Smooth muscle cell (in vitro differentiated cells): ENCODE measurements at regions not wholly inside any gene's neighbourhood (a gene's known extent, or its start where the extent isn't known, plus 50 kb on each side); places are given as distances from the start of the nearest gene placed in this dataset.

Experiments used
- DNase-seq: peaks from one replicate; lab custom pipeline; 2025; ENCODE audit not compliant: unreplicated experiment; lab: John Stamatoyannopoulos, UW
- H2AFZ ChIP-seq: fragments of 200-600 bp; sonication (generic); 2 replicates; pipeline ENCODE4 v1.6.0; 2016; ENCODE audit warnings: antibody characterized with exemption, low read depth, mild to moderate bottlenecking
- H3F3A ChIP-seq: fragments of 200-600 bp; sonication (generic); 2 replicates; pipeline ENCODE4 v1.6.0; 2017; ENCODE audit warnings: antibody characterized with exemption, low read depth
- H3K27ac ChIP-seq: fragments of 200-600 bp; sonication (generic); 2 replicates; pipeline ENCODE4 v1.5.1; 2016; ENCODE audit warnings: low read depth, mild to moderate bottlenecking
- H3K27me3 ChIP-seq: fragments of 200-600 bp; sonication (generic); 2 replicates; pipeline ENCODE4 v1.6.1; 2016; ENCODE audit warnings: low read depth, mild to moderate bottlenecking
- H3K36me3 ChIP-seq: fragments of 200-600 bp; sonication (generic); 2 replicates; pipeline ENCODE4 v1.5.1; 2016; ENCODE audit warnings: low read depth
- H3K4me1 ChIP-seq: fragments of 200-600 bp; sonication (generic); 2 replicates; pipeline ENCODE4 v1.5.1; 2016; ENCODE audit warnings: low read depth
- H3K4me2 ChIP-seq: fragments of 200-600 bp; sonication (generic); 2 replicates; pipeline ENCODE4 v1.6.0; 2016; ENCODE audit warnings: mild to moderate bottlenecking
- H3K4me3 ChIP-seq: fragments of 200-600 bp; sonication (generic); 2 replicates; pipeline ENCODE4 v1.5.1; 2016; ENCODE audit warnings: mild to moderate bottlenecking
- H3K79me2 ChIP-seq: fragments of 200-600 bp; sonication (generic); 2 replicates; pipeline ENCODE4 v1.6.0; 2016; ENCODE audit warnings: low read depth, mild to moderate bottlenecking
- H3K9ac ChIP-seq: fragments of 200-600 bp; sonication (generic); 2 replicates; pipeline ENCODE4 v1.6.0; 2016; ENCODE audit warnings: low read depth
- H3K9me3 ChIP-seq: fragments of 200-600 bp; sonication (generic); replicated peaks from 2 replicates; pipeline ENCODE4 v1.5.1; 2016; ENCODE audit warnings: low read depth
- H4K20me1 ChIP-seq: fragments of 200-600 bp; sonication (generic); 2 replicates; pipeline ENCODE4 v1.6.0; 2016; ENCODE audit warnings: low read depth
- CTCF ChIP-seq: fragments of 200-600 bp; sonication (generic); IDR thresholded peaks from 2 replicates; pipeline ENCODE4 v1.5.1; 2017; ENCODE audit warnings: borderline replicate concordance, mild to moderate bottlenecking, antibody characterized with exemption; ENCODE audit not compliant: insufficient read depth, poor library complexity, severe bottlenecking
- WGBS: methylation state at CpG from one replicate; pipeline ENCODE4 v1.1.7; 2016; ENCODE audit warnings: low lambda C conversion rate; 5-methylcytosine and 5-hydroxymethylcytosine counted together

GRCh38 chr5:72695659-72696058 lies 120.8 kb upstream of the TNPO1 start:
- no peak for DNase-seq
- no peak overlapping the region for H3K4me2 ChIP-seq
- H3K9ac ChIP-seq: no peak overlapping the region

GRCh38 chr5:72694856-72695255 lies 121.6 kb upstream of the TNPO1 start:
- H2AFZ ChIP-seq: no peak overlapping the region
- no peaks in the 10 kb centered on the region for H3F3A ChIP-seq
- no peak for DNase-seq
- 94% methylated on average over 2 of the region's 2 CpGs for WGBS
- no peaks in the 10 kb centered on the region for H3K9me3 ChIP-seq
- no peaks in the 10 kb centered on the region for H3K4me1 ChIP-seq
- H3K27ac ChIP-seq: no peak overlapping the region
- no peaks in the 10 kb centered on the region for H4K20me1 ChIP-seq
- TF ChIP-seq CTCF: no peak
- H3K4me2 ChIP-seq: no peak overlapping the region
- H3K4me3 ChIP-seq: no peak overlapping the region
- no peaks in the 10 kb centered on the region for H3K27me3 ChIP-seq
- no peaks in the 10 kb centered on the region for H3K79me2 ChIP-seq
- no peaks in the 10 kb centered on the region for H3K36me3 ChIP-seq
- H3K9ac ChIP-seq: no peak overlapping the region

More at GRCh38 chr5:72695659-72696058, 120.8 kb upstream of the TNPO1 start:
- no peak for TF ChIP-seq CTCF
- H3K27me3 ChIP-seq: no peaks in the 10 kb centered on the region
- H2AFZ ChIP-seq: no peak overlapping the region
- H4K20me1 ChIP-seq: no peaks in the 10 kb centered on the region
- H3K27ac ChIP-seq: no peak overlapping the region
- H3K9me3 ChIP-seq: no peaks in the 10 kb centered on the region
- H3K79me2 ChIP-seq: no peaks in the 10 kb centered on the region
- H3K4me3 ChIP-seq: no peak overlapping the region
- no peaks in the 10 kb centered on the region for H3F3A ChIP-seq
- H3K36me3 ChIP-seq: no peaks in the 10 kb centered on the region
- no peaks in the 10 kb centered on the region for H3K4me1 ChIP-seq

- no peak overlapping the region for H3K4me3 ChIP-seq
- H4K20me1 ChIP-seq: no peaks in the 10 kb centered on the region
- TF ChIP-seq CTCF: no peak
- no peaks in the 10 kb centered on the region for H3K4me1 ChIP-seq
- H2AFZ ChIP-seq: no peak overlapping the region
- H3F3A ChIP-seq: no peaks in the 10 kb centered on the region
- no peak overlapping the region for H3K27ac ChIP-seq
- H3K27me3 ChIP-seq: no peaks in the 10 kb centered on the region
- H3K4me2 ChIP-seq: peak overlapping the region; percentile 47
- no peaks in the 10 kb centered on the region for H3K36me3 ChIP-seq
- no peaks in the 10 kb centered on the region for H3K9me3 ChIP-seq
- no peak overlapping the region for H3K9ac ChIP-seq
- no peak for DNase-seq
- no peaks in the 10 kb centered on the region for H3K79me2 ChIP-seq
- 63% methylated on average over 5 of the region's 5 CpGs for WGBS
Measured at GRCh38 chr5:72693546-72694205, 122.8 kb upstream of the TNPO1 start.
